ENCODE measurements at regions not wholly inside any gene's neighbourhood (a gene's known extent, or its start where the extent isn't known, plus 50 kb on each side); places are given as distances from the start of the nearest gene placed in this dataset.
"Not testable (repeated sequence)": the region's sequence is repeated elsewhere in the genome, so short reads cannot be mapped to it uniquely, and the experiment has no call there.

DNA sequence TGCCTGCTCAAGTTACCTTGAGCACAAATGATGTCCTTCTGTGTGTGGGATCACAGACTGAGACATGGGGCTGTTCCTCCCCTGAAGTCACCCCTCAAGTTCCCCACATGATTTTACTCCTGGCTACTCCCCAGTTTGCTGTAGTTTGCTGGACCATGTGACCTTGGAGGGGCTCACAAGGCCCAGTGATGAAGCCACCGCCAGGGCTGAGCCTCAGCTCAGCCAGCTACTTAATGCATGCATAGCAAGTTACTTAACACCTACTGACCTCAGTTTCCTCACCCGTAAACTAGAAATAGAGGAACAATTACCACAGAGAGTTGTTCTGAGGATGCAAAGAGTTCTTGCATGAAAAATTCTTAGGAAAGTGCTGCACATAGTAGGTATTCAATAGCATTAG, 283.7 kb upstream of the PLGLB2 start:
- Mint-ChIP-seq H3K27ac (peak overlapping the region; percentile 84), H3K4me1 (peaks cover 22% of the 10 kb centered on the region), H3K4me3 (peak overlapping the region; percentile 60)
- DNase-seq (ENCODE audit: low spot score in 2 of 2); H3K36me3 Mint-ChIP-seq; ATAC-seq; H3K9me3 Mint-ChIP-seq: not testable (repeated sequence)

- DNase-seq (ENCODE audit: low spot score in 2 of 2); ATAC-seq; H3K9me3 Mint-ChIP-seq: not testable (repeated sequence)
- H3K4me1 Mint-ChIP-seq: peaks cover 28% of the 10 kb centered on the region
- H3K27ac Mint-ChIP-seq: peak overlapping the region; percentile 60
- H3K4me3 Mint-ChIP-seq: peak overlapping the region; percentile 53
- peaks cover 16% of the 10 kb centered on the region for H3K36me3 Mint-ChIP-seq
Measured at GRCh38 chr2:87465730-87466129, 282.2 kb upstream of the PLGLB2 start.

DNA sequence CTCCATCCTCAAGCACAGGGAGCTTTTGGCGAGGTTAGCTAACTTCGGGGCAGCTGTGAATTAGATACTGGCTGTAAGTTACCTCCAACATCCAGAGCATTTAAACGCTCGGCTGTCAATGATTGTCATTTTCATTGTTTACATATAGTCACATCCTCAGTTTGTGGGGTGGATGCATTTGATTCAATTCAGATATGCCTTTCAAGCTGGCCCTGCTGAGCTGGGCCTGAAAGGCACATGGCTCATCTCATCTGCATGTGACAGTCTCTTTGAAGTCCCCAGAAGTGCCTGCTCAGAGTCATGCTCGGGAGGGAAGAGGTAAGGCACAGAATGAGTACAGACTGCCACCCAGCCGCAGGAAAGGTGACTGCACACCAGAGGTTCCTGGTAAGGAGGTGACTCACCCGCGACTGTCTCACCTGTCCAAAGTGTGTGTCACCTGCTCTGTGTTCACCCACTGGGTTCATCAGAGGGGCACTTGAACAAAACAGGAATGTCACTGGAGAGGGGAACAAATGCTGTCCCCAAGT, 281.2 kb upstream of the PLGLB2 start:
- Mint-ChIP-seq H3K4me3 (peak overlapping the region; percentile 30), H3K27ac (peak overlapping the region; percentile 48), H3K36me3 (peaks cover 25% of the 10 kb centered on the region), H3K4me1 (peaks cover 28% of the 10 kb centered on the region)
- peak; percentile 42 to 82 for DNase-seq (ENCODE audit: low spot score in 2 of 2)
- ATAC-seq: peak; percentile 90
- H3K9me3 Mint-ChIP-seq: not testable (repeated sequence)

DNA sequence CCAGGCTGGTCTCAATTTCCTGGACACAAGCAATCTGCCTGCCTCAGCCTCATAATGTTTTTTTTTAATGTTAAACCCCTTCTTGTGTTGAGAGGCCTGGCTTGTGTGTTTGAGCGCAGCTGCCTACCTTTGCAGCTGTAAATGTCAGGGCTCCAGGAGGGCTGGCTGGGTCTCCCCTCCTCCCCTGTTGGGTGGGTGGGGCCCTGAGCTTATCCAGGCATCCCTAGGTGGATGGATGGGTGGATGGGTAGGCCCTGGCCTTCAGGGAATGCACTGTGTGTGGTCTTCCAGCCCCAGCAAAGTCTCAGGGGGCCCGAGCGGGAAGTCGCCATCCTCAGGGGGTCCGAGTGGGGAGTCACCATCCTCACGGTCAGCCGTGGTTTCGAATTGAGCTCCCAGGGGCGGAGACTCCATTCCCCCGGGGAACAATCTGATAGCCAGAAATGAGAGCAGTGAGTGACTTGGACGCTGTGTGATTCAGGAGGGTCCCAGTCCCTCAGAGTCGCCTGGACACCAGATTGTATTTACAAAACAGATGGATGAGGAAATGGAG, 279.4 kb upstream of the PLGLB2 start:
- H3K9me3 Mint-ChIP-seq; ATAC-seq; DNase-seq (ENCODE audit: low spot score in 2 of 2): not testable (repeated sequence)
- Mint-ChIP-seq H3K4me3 (peak overlapping the region; percentile 76), H3K27ac (peak overlapping the region; percentile 95), H3K36me3 (peaks cover 27% of the 10 kb centered on the region), H3K4me1 (peaks cover 28% of the 10 kb centered on the region)

DNA sequence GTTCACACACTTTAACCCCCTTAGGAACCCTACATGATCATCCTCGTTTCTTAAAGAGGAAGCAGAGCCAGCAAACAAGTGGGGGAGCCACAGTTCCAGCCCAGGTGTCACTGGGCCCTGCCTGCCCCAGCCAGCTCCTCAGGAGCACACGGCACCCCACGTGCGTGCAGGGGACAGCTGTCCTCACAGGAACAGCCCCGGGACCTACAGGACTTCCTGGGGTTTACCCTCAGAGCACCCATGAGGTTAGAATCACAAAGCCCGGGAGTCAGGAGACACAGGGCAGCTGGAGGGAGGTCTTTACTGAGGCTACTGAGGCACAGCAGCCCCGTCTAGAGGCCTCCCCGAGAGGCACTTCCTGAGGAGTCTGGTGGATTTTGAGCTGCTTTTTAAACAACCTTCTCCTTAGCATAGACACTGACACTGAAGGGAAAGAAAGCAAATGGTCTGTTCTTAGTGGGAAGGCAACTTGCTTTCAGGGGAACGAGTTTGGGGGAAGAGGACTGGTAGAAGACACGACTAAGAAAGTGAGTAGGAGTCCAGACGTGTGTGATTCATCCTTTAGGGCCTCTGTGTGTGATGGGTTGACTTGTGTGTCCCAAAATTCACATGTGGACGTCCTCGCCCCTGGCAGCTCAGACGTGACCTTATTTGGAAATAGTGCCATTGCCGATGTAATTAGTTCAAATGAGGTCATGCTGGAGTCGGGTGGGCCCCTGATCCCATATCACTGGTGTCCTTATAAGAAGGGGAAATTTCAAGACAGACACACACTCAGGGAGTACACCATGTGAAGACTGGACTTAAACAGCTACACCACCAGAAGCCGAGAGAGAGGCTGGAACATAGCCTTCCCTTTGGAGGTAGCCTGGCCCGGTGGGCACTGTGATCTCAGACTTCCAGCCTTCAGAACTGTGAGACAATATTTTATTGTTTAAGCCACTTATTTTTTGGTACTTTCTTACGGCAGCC, 278.4 kb upstream of the PLGLB2 start:
- H3K4me1 Mint-ChIP-seq: peaks cover 22% of the 10 kb centered on the region

GRCh38 chr2:87470381-87471380, 277.2 kb upstream of the PLGLB2 start:
- H3K9me3 Mint-ChIP-seq: not testable (repeated sequence)
- H3K36me3 Mint-ChIP-seq: peaks cover 27% of the 10 kb centered on the region
- peaks cover 21% of the 10 kb centered on the region for H3K4me1 Mint-ChIP-seq
- peak overlapping the region; percentile 95 for H3K27ac Mint-ChIP-seq
- DNase-seq (ENCODE audit: low spot score in 2 of 2) (peak in 1 of 2 donors; percentile 75), ATAC-seq (peak; percentile 39)
- H3K4me3 Mint-ChIP-seq: peak overlapping the region; percentile 76

More for the DNA sequence above, 278.4 kb upstream of the PLGLB2 start:
- DNase-seq (ENCODE audit: low spot score in 2 of 2) (peak; percentile 26 to 79), ATAC-seq (peak; percentile 70)
- peaks cover 27% of the 10 kb centered on the region for H3K36me3 Mint-ChIP-seq
- not testable (repeated sequence) for H3K9me3 Mint-ChIP-seq
- peak overlapping the region; percentile 76 for H3K4me3 Mint-ChIP-seq
- H3K27ac Mint-ChIP-seq: peak overlapping the region; percentile 95

DNA sequence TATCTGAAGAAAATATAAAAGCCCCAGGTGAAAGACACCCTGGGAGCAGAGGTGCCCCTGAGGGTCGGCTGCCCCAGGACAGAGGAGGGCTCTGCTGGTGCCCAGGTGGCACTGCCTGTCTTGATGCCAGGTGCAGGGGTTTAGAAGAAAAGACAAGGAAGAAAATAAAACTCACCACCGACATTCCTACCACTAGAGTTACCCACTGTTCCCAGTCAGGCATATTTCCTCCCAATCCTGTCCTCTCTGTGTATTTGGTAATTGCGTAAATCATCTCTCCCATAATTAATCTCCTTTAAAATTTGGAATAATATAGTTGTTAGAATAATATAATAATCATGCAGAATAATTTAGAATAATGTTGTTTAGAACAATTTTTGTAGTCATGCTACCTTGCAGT, 276.4 kb upstream of the PLGLB2 start:
- Mint-ChIP-seq H3K4me3 (peak overlapping the region; percentile 76), H3K27ac (peak overlapping the region; percentile 95), H3K36me3 (peaks cover 32% of the 10 kb centered on the region), H3K4me1 (peaks cover 19% of the 10 kb centered on the region)
- ATAC-seq; H3K9me3 Mint-ChIP-seq; DNase-seq (ENCODE audit: low spot score in 2 of 2): not testable (repeated sequence)

- peak; percentile 55 for ATAC-seq
- peak overlapping the region; percentile 56 for H3K4me3 Mint-ChIP-seq
- H3K9me3 Mint-ChIP-seq; DNase-seq (ENCODE audit: low spot score in 2 of 2): not testable (repeated sequence)
- peaks cover 25% of the 10 kb centered on the region for H3K4me1 Mint-ChIP-seq
- H3K36me3 Mint-ChIP-seq: peaks cover 32% of the 10 kb centered on the region
- H3K27ac Mint-ChIP-seq: peak overlapping the region; percentile 84
Measured at GRCh38 chr2:87476223-87476872, 271.5 kb upstream of the PLGLB2 start.

- not testable (repeated sequence) for H3K9me3 Mint-ChIP-seq
- H3K4me1 Mint-ChIP-seq: peaks cover 25% of the 10 kb centered on the region
- peak; percentile 90 for ATAC-seq
- H3K4me3 Mint-ChIP-seq: peak overlapping the region; percentile 56
- peak overlapping the region; percentile 84 for H3K27ac Mint-ChIP-seq
- peaks cover 31% of the 10 kb centered on the region for H3K36me3 Mint-ChIP-seq
- DNase-seq (ENCODE audit: low spot score in 2 of 2): peak in 1 of 2 donors; percentile 66
Measured at GRCh38 chr2:87476936-87477335, 271.0 kb upstream of the PLGLB2 start.

- peaks cover 40% of the 10 kb centered on the region for H3K36me3 Mint-ChIP-seq
- not testable (repeated sequence) for H3K27ac Mint-ChIP-seq; H3K4me3 Mint-ChIP-seq; DNase-seq (ENCODE audit: low spot score in 2 of 2); ATAC-seq; H3K9me3 Mint-ChIP-seq
- H3K4me1 Mint-ChIP-seq: peaks cover 32% of the 10 kb centered on the region
Measured at GRCh38 chr2:87477669-87478428, 270.0 kb upstream of the PLGLB2 start.

DNA sequence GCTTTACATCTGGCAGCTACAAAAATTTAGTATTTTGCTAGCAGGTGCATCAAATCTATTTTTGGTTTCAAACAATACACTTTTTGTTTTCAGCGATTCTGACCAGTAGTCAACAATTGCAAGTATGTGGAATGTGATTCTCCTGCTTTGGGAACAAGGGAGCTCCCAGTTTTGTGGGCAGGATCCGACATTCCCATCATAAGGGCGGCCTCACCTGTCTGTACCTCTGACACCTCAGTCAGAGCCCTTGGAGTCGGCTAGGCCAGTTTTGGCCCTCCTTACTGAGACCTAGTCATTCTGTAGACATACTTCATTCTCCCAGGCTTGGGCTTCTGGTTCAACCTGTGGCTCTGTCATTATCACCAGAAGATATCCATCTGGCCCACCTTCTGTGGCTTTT, 269.0 kb upstream of the PLGLB2 start:
- Mint-ChIP-seq H3K4me1 (peaks cover 32% of the 10 kb centered on the region), H3K36me3 (peaks cover 44% of the 10 kb centered on the region)
- not testable (repeated sequence) for H3K4me3 Mint-ChIP-seq; ATAC-seq; H3K9me3 Mint-ChIP-seq; DNase-seq (ENCODE audit: low spot score in 2 of 2); H3K27ac Mint-ChIP-seq

DNA sequence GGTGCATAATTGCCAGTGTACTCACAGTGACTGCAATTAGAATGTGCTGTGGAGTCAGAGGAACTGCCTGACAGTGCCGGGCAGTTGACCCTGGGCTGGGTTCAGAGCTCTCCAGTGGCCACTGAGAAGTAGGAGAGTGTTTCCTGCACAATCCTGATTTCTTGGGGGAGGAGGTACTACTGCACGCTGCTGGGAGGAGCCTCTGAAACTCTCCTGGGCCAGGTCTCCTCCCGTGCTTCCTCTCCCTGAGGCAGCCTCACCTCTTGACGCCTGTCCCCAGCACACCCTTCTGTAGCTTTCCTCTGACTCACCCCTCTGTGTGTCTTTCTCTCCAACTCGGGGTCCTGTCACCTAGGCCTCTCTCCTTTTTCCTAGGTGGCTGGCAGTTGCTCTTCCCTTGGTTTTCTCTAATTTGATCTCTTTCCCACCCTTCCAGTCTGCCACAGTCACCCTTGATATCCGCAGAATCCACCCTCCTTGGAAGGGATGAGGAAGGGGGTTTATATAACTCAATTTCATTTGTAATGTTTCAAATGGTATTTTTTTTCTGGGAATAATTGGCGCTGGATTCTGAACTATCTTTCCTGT, 264.7 kb upstream of the PLGLB2 start:
- peak; percentile 73 for ATAC-seq
- peaks cover 14% of the 10 kb centered on the region for H3K4me1 Mint-ChIP-seq
- H3K9me3 Mint-ChIP-seq; DNase-seq (ENCODE audit: low spot score in 2 of 2): not testable (repeated sequence)
- H3K36me3 Mint-ChIP-seq: peaks cover 34% of the 10 kb centered on the region
- H3K27ac Mint-ChIP-seq: peak overlapping the region; percentile 90
- H3K4me3 Mint-ChIP-seq: peak overlapping the region; percentile 70

DNA sequence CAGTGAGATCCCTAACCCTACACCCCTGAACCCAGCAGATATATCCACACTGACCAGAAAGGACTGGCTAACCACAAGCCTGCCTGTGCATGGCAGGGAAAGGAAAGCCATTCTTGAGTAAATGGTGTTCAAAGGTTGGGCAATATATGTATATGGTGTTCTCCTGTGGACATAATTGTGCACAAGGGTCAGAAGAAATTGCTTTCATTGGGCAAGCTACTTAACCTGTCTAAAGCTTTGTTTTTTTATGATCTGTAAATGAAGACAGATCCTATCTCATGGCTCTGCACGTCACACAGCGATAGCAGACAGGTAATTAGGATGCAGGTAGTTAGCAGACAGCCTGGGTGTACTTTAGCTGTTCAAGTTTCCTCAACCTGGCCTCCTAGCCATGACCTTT, 263.5 kb upstream of the PLGLB2 start:
- H3K9me3 Mint-ChIP-seq; DNase-seq (ENCODE audit: low spot score in 2 of 2); H3K4me3 Mint-ChIP-seq; ATAC-seq; H3K27ac Mint-ChIP-seq: not testable (repeated sequence)
- H3K4me1 Mint-ChIP-seq: peaks cover 19% of the 10 kb centered on the region
- H3K36me3 Mint-ChIP-seq: peaks cover 34% of the 10 kb centered on the region

Measured in stimulated activated effector memory CD8-positive, alpha-beta T cell treated with anti-CD3 and anti-CD28 coated beads, Interleukin-12 subunit alpha, Interleukin-12 subunit beta, amount 100 ng/mL, for 72 hours (primary cell).